K562 (cell line): ENCODE measurements at regions not wholly inside any gene's neighbourhood (a gene's known extent, or its start where the extent isn't known, plus 50 kb on each side); places are given as distances from the start of the nearest gene placed in this dataset.

Experiments used
- AFF1 ChIP-seq, 2 experiments: fragments of 450-650 bp; IDR thresholded peaks; 2 replicates each; pipeline ENCODE4 v1.6.1; 2018; ENCODE audit warnings: mild to moderate bottlenecking in 2 of 2, low read depth in 1 of 2; ENCODE audit not compliant: partially characterized antibody in 2 of 2
- CC2D1A ChIP-seq: fragments of 450-650 bp; IDR thresholded peaks from 2 replicates; pipeline ENCODE4 v1.6.1; 2017; ENCODE audit warnings: mild to moderate bottlenecking
- ELF2 ChIP-seq: fragments of 250-450 bp; sonication (Bioruptor Pico); IDR thresholded peaks from 2 replicates; pipeline ENCODE4 v1.5.0; 2021; ENCODE audit warnings: mild to moderate bottlenecking
- ETS2 ChIP-seq: IDR thresholded peaks from 2 replicates; pipeline ENCODE4 v1.6.1; 2016; ENCODE audit warnings: borderline replicate concordance, missing genetic modification characterization, mild to moderate bottlenecking, moderate library complexity, missing compliant biosample characterization; ENCODE audit not compliant: poor library complexity, severe bottlenecking
- GTF2E2 ChIP-seq: fragments of 200-800 bp; sonication (Bioruptor generic); IDR thresholded peaks from 2 replicates; pipeline ENCODE4 v1.6.1; 2016; ENCODE audit warnings: missing genetic modification characterization, missing compliant biosample characterization
- HMBOX1 ChIP-seq: sonication (generic); IDR thresholded peaks from 2 replicates; pipeline ENCODE4 v1.6.1; 2016
- HMG20B ChIP-seq: fragments of 250-450 bp; sonication (Bioruptor Pico); IDR thresholded peaks from 2 replicates; pipeline ENCODE4 v1.5.0; 2021; ENCODE audit warnings: mild to moderate bottlenecking
- HMGN3 ChIP-seq: IDR thresholded peaks from 2 replicates; pipeline ENCODE4 v1.6.1; 2011; ENCODE audit warnings: borderline replicate concordance, low read depth, mild to moderate bottlenecking, mixed read lengths, low read length; ENCODE audit not compliant: insufficient read length; ENCODE audit errors: extremely low read depth
- HNRNPLL ChIP-seq: fragments of 200-400 bp; formaldehyde crosslinking; IDR thresholded peaks from 2 replicates; pipeline ENCODE4 v1.6.1; 2017; ENCODE audit warnings: low read length, low read depth, mild to moderate bottlenecking; ENCODE audit not compliant: poor library complexity, severe bottlenecking
- MEIS2 ChIP-seq: fragments of 450-650 bp; IDR thresholded peaks from 2 replicates; pipeline ENCODE4 v1.6.1; 2014; ENCODE audit warnings: mild to moderate bottlenecking; ENCODE audit not compliant: partially characterized antibody
- MIER1 ChIP-seq: fragments of 450-650 bp; IDR thresholded peaks from 2 replicates; pipeline ENCODE4 v1.6.1; 2016; ENCODE audit warnings: antibody characterized with exemption, mild to moderate bottlenecking, low read depth
- NFIX ChIP-seq: fragments of 250-450 bp; sonication (Bioruptor Pico); IDR thresholded peaks from 2 replicates; pipeline ENCODE4 v1.4.0; 2020; ENCODE audit warnings: low read depth, mild to moderate bottlenecking, moderate library complexity
- PATZ1 ChIP-seq: fragments of 250-450 bp; sonication (Bioruptor Pico); IDR thresholded peaks from 2 replicates; pipeline ENCODE4 v1.5.0; 2020; ENCODE audit warnings: mild to moderate bottlenecking, borderline replicate concordance
- PHB ChIP-seq: fragments of 250-450 bp; sonication (Bioruptor Pico); IDR thresholded peaks from 2 replicates; pipeline ENCODE4 v1.5.0; 2021
- TGIF2 ChIP-seq: sonication (generic); formaldehyde crosslinking; IDR thresholded peaks from 2 replicates; pipeline ENCODE4 v1.8.1; 2022; ENCODE audit warnings: mild to moderate bottlenecking, missing genetic modification reagents, moderate library complexity
- USF1 ChIP-seq: sonication (generic); formaldehyde crosslinking; IDR thresholded peaks from 2 replicates; pipeline ENCODE4 v1.9.0; 2022; ENCODE audit warnings: mild to moderate bottlenecking, missing genetic modification reagents
- ZBTB26 ChIP-seq: fragments of 450-650 bp; formaldehyde crosslinking; IDR thresholded peaks from 2 replicates; pipeline ENCODE4 v1.4.0; 2022; ENCODE audit warnings: missing genetic modification characterization
- ZNF232 ChIP-seq: sonication (generic); formaldehyde crosslinking; IDR thresholded peaks from 2 replicates; pipeline ENCODE4 v1.8.0; 2022; ENCODE audit warnings: mild to moderate bottlenecking, missing genetic modification reagents
- TF ChIP-seq, protein P1 (sequence below): sonication (generic); formaldehyde crosslinking; IDR thresholded peaks from 2 replicates; pipeline ENCODE4 v1.8.1; 2023; ENCODE audit warnings: mild to moderate bottlenecking, missing genetic modification reagents, moderate library complexity

DNA sequence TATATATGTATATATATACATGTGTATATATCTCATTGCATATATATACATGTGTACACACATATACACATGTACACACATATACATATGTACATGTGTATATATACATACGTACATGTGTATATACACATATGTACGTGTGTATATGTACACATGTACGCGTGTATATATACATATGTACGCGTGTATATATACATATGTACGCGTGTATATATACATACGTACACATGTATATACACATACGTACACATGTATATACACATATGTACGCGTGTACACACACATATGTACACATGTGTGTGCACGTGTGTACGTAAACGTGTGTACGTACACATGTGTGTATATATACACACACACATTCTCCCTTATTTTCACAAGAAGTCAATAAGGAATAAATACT is 141.6 kb upstream of the TMCC3 start (continued):
- TF ChIP-seq AFF1 (IDR thresholded peaks at IDR 0.05; ENCODE audit: low read depth in 1 of 2, partially characterized antibody in 2 of 2) (no peak), ZNF232 (CRISPR knock-in tag) (no peak), CC2D1A (no peak), HMGN3 (no peak), MIER1 (no peak), HMG20B (CRISPR knock-in tag) (no peak), ETS2 (no peak), PHB (CRISPR knock-in tag) (no peak), HNRNPLL (no peak), USF1 (CRISPR knock-in tag) (no peak), GTF2E2 (tag) (no peak), NFIX (CRISPR knock-in tag) (peak; percentile 69), MEIS2 (no peak), TGIF2 (no peak), PATZ1 (CRISPR knock-in tag) (no peak), HMBOX1 (no peak), ZBTB26 (CRISPR knock-in tag) (no peak), ELF2 (no peak)
- TF ChIP-seq, protein P1, sequence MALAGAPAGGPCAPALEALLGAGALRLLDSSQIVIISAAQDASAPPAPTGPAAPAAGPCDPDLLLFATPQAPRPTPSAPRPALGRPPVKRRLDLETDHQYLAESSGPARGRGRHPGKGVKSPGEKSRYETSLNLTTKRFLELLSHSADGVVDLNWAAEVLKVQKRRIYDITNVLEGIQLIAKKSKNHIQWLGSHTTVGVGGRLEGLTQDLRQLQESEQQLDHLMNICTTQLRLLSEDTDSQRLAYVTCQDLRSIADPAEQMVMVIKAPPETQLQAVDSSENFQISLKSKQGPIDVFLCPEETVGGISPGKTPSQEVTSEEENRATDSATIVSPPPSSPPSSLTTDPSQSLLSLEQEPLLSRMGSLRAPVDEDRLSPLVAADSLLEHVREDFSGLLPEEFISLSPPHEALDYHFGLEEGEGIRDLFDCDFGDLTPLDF (CRISPR knock-in tag), result no peak
